ENCODE measurements at regions not wholly inside any gene's neighbourhood (a gene's known extent, or its start where the extent isn't known, plus 50 kb on each side); places are given as distances from the start of the nearest gene placed in this dataset.

DNA sequence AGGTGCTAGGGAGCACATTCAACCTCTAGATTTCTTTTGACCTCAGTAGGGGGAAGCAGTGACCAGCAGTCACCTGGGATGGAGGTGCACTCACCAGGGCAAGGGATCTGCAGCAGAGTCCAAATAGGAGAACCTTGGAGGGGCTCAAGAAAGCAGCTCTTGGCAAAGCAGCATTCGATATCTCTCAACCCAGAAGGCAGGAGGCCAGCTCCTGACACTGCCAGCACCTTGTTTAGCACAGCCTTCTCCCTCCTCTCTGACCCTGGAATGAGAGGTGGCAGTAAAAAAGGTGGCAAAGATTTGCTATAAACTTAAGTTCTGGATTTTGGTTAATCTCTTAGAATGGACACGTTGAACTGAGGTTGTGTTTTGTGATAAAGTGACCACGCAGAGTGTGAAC, 107.9 kb downstream of the AQP9 start:
- H3K27me3 ChIP-seq: no peaks in the 10 kb centered on the region
- DNase-seq: no peak
- H3K27ac ChIP-seq: no peak overlapping the region
- H3K36me3 ChIP-seq: no peaks in the 10 kb centered on the region
- H3K4me3 ChIP-seq: no peak overlapping the region
- WGBS, 2 donors: 81 to 90% methylated on average over 3 of the region's 3 CpGs
- H3K4me1 ChIP-seq: no peaks in the 10 kb centered on the region
- no peak for TF ChIP-seq EP300 (IDR thresholded peaks at IDR 0.05)
- TF ChIP-seq, protein P1, sequence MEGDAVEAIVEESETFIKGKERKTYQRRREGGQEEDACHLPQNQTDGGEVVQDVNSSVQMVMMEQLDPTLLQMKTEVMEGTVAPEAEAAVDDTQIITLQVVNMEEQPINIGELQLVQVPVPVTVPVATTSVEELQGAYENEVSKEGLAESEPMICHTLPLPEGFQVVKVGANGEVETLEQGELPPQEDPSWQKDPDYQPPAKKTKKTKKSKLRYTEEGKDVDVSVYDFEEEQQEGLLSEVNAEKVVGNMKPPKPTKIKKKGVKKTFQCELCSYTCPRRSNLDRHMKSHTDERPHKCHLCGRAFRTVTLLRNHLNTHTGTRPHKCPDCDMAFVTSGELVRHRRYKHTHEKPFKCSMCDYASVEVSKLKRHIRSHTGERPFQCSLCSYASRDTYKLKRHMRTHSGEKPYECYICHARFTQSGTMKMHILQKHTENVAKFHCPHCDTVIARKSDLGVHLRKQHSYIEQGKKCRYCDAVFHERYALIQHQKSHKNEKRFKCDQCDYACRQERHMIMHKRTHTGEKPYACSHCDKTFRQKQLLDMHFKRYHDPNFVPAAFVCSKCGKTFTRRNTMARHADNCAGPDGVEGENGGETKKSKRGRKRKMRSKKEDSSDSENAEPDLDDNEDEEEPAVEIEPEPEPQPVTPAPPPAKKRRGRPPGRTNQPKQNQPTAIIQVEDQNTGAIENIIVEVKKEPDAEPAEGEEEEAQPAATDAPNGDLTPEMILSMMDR (IDR thresholded peaks at IDR 0.05): no peak
- no peak for TF ChIP-seq POLR2A (IDR thresholded peaks at IDR 0.05)
- TF ChIP-seq POLR2AphosphoS5 (IDR thresholded peaks at IDR 0.05): no peak
- intact Hi-C loops (cut with DNase I): no loop called here
- peaks cover 0 to 4% (median 0%) of the 10 kb centered on the region in 4 donors for H3K9me3 ChIP-seq

DNA sequence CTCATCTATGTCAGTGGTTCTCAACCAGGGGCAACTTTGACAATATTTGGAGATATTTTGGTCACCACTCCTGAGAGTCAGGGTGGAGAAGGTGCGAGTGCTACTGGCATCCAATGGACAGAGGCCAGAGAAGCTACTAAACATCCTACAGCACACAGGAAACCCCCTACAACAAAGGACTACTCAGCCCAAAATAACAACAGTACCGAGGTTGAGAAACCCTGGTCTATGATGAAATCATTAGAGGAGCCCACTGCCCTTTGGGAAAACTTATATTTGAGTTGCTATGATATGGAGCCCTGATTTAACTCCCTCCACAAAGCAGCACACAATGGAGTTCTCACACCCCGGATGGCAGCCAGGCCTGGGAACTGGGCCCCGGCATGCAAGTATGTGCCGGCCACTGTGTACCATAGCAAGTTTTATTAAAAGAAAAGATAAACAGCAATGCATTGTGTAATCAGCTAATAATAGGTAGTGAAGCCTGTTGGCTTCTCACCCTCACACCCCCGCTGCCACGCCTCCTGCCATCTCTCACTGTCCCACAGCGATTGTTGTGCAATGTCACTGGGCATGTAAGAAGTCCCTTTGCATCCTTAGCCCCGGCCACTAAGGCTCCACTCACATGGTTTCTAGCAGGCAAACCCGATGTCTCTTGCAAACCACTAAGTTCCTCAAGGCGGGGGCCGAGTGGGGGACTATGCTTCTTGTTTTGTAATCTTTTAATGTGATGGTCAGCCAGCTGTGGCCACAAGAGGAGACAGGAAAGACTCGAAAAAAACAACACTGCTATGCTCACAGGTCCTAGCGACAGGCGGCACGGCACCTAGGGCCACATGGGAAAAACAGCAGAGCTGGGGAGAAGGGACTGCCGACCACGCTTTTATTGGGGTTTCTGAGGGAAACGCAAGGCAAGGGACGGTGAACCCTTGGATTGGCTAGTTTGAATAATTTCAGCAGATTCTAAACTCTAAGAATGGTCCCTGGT, 110.0 kb downstream of the AQP9 start:
- Histone ChIP-seq H3K27ac (no peak overlapping the region), H3K9me3 (peaks cover 0 to 4% (median 0%) of the 10 kb centered on the region in 4 donors), H3K4me3 (no peak overlapping the region), H3K4me1 (no peaks in the 10 kb centered on the region), H3K36me3 (no peaks in the 10 kb centered on the region), H3K27me3 (no peaks in the 10 kb centered on the region)
- peak; percentile 75 for DNase-seq
- whole genome bisulfite sequencing, 2 donors: 83 to 91% methylated on average over 20 of the region's 20 CpGs
- intact Hi-C loops (cut with DNase I): no loop called here
- TF ChIP-seq POLR2A (IDR thresholded peaks at IDR 0.05) (no peak), POLR2AphosphoS5 (IDR thresholded peaks at IDR 0.05) (no peak), EP300 (IDR thresholded peaks at IDR 0.05) (no peak)
- TF ChIP-seq, protein P1 (IDR thresholded peaks at IDR 0.05): no peak

DNA sequence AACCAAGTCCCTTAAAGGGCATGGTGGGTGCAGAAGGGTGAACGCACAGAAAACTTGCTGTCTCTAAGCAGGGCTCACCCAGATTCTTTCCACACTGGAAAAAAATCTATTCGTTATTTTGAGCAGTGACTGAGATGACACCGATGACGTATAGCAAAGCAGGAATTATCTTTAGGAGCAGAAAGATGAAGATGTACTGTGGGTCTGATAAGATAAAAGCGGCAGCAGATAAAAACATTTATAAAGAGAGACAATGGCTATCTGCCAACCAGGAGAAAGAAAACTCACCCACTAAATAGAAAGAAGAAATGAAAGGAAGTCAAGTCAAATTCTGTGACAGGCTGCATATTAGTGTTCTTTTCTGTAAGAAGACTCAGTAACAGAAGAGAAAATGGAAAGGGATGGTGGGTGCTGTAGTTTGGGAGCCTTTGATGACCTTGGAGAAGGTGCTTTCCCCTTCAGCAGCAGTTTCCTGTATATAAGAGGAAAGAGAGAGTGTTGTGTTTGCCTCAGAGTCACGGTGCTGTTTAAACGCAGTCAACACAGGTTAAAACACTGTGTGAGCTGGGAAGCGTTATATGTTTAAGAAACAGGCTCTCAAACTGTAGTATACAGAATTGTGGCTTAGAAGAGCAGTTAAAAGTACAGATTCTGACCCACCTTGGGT, 111.6 kb downstream of the AQP9 start:
- DNase-seq: no peak
- no peak for TF ChIP-seq EP300 (IDR thresholded peaks at IDR 0.05)
- WGBS, 2 donors: 67 to 69% methylated on average over 8 of the region's 8 CpGs
- intact Hi-C loops (cut with DNase I): no loop called here
- Histone ChIP-seq H3K9me3 (peaks cover 0 to 4% (median 0%) of the 10 kb centered on the region in 4 donors), H3K4me3 (no peak overlapping the region), H3K4me1 (no peaks in the 10 kb centered on the region), H3K27ac (no peak overlapping the region), H3K36me3 (no peaks in the 10 kb centered on the region), H3K27me3 (no peaks in the 10 kb centered on the region)

- Histone ChIP-seq H3K4me1 (no peaks in the 10 kb centered on the region), H3K27ac (no peak overlapping the region), H3K27me3 (no peaks in the 10 kb centered on the region), H3K4me3 (no peak overlapping the region), H3K9me3 (peaks cover 0 to 4% (median 0%) of the 10 kb centered on the region in 4 donors), H3K36me3 (no peaks in the 10 kb centered on the region)
- DNase-seq: no peak
- TF ChIP-seq POLR2AphosphoS5 (IDR thresholded peaks at IDR 0.05) (no peak), POLR2A (IDR thresholded peaks at IDR 0.05) (no peak)
- TF ChIP-seq, protein P1 (IDR thresholded peaks at IDR 0.05): no peak
- WGBS, 2 donors: 82 to 86% methylated on average over 7 of the region's 7 CpGs
- intact Hi-C loops (cut with DNase I): no loop called here
Measured at GRCh38 chr15:58252586-58253323, 114.6 kb downstream of the AQP9 start.
